Epithelial cell of esophagus (primary cell): ENCODE measurements at regions not wholly inside any gene's neighbourhood (a gene's known extent, or its start where the extent isn't known, plus 50 kb on each side); places are given as distances from the start of the nearest gene placed in this dataset.

ENCODE experiments used
- DNase-seq: peaks from one replicate; pipeline ENCODE4 v3.0.0; 2010; ENCODE audit warnings: low read depth
- H3K4me3 ChIP-seq: 2 replicates; pipeline ENCODE4 v1.5.1; 2011; ENCODE audit warnings: mild to moderate bottlenecking, low read length, control low read depth
- CTCF ChIP-seq: IDR thresholded peaks from 2 replicates; pipeline ENCODE4 v1.5.1; 2011; ENCODE audit warnings: low read depth, mild to moderate bottlenecking, low read length, control low read depth, inconsistent platforms; ENCODE audit not compliant: insufficient read depth; ENCODE audit errors: missing control alignments

GRCh38 chr12:13350381-13350780, 153.9 kb downstream of the EMP1 start:
- no peak for DNase-seq
- TF ChIP-seq CTCF = no peak
- H3K4me3 ChIP-seq = no peak overlapping the region

GRCh38 chr12:13348464-13348863, 151.9 kb downstream of the EMP1 start:
- no peak for DNase-seq
- TF ChIP-seq CTCF = no peak

GRCh38 chr12:13347241-13348043, 150.9 kb downstream of the EMP1 start:
- no peak for TF ChIP-seq CTCF
- no peak overlapping the region for H3K4me3 ChIP-seq
- peak; percentile 72 for DNase-seq

More at GRCh38 chr12:13348464-13348863, 151.9 kb downstream of the EMP1 start:
- H3K4me3 ChIP-seq = no peak overlapping the region

GRCh38 chr12:13345722-13346121, 149.2 kb downstream of the EMP1 start:
- DNase-seq = no peak
- no peak overlapping the region for H3K4me3 ChIP-seq
- TF ChIP-seq CTCF = no peak

GRCh38 chr12:13343375-13343774, 146.8 kb downstream of the EMP1 start:
- no peak overlapping the region for H3K4me3 ChIP-seq
- DNase-seq = peak; percentile 58
- no peak for TF ChIP-seq CTCF

GRCh38 chr12:13342971-13343370, 146.4 kb downstream of the EMP1 start:
- DNase-seq = peak; percentile 7

More at GRCh38 chr12:13342971-13343370, 146.4 kb downstream of the EMP1 start:
- TF ChIP-seq CTCF = no peak
- no peak overlapping the region for H3K4me3 ChIP-seq
